GM12878 (cell line): ENCODE measurements at regions not wholly inside any gene's neighbourhood (a gene's known extent, or its start where the extent isn't known, plus 50 kb on each side); places are given as distances from the start of the nearest gene placed in this dataset.

ENCODE experiments used
- ATAC-seq: fragments of 200-7000 bp; cut with Tn5 transposase; 3 replicates; pipeline ENCODE4 v1.9.1; 2020; ENCODE audit warnings: mild to moderate bottlenecking, moderate library complexity
- BruUV-seq: library from RNA; stranded (reverse); fragments of 400-500 nt; replicated peaks from 2 replicates; lab custom pipeline; 2021; lab: Mats Ljungman, UMichigan
- CTCF ChIA-PET: fragments of 300-600 bp; sonication (Branson Sonifier 250); formaldehyde crosslinking; extraction: SDS; loops from one replicate; lab custom pipeline; 2021; ENCODE audit warnings: inconsistent platforms; lab: Yijun Ruan, JAX
- POLR2A ChIA-PET: fragments of 350-600 bp; formaldehyde crosslinking; extraction: SDS; loops from one replicate; lab custom pipeline; 2021; ENCODE audit warnings: inconsistent platforms; lab: Charles Lee
- RAD21 ChIA-PET: fragments of 300-600 bp; sonication (Branson Sonifier 250); formaldehyde crosslinking; loops from one replicate; lab custom pipeline; 2023; ENCODE audit warnings: antibody characterized with exemption; ENCODE audit not compliant: unreplicated experiment; lab: Charles Lee
- SMC1A ChIA-PET: fragments of 300-600 bp; sonication (Branson Sonifier 250); formaldehyde crosslinking; loops from one replicate; lab custom pipeline; 2023; ENCODE audit not compliant: unreplicated experiment, uncharacterized antibody; lab: Charles Lee
- DNase-seq: peaks from one replicate; pipeline ENCODE4 v3.0.0-alpha.2; 2011; ENCODE audit warnings: low read depth, low spot score
- FAIRE-seq: peaks from 3 replicates; lab custom pipeline; 2011; peaks lifted over from hg19 to GRCh38; lab: Jason Lieb, UNC
- H2AFZ ChIP-seq: 2 replicates; pipeline ENCODE4 v1.6.0; 2011; ENCODE audit warnings: low read depth, low read length, control low read depth; ENCODE audit not compliant: control insufficient read depth
- H3K27ac ChIP-seq: 2 replicates; pipeline ENCODE4 v1.5.1; 2011; ENCODE audit warnings: control low read depth; ENCODE audit not compliant: control insufficient read depth, insufficient read depth
- H3K27me3 ChIP-seq, 2 experiments: replicated peaks in 1 of 2; 2 replicates each; pipeline versions ENCODE4 v1.6.0 to v1.6.1; 2011; ENCODE audit warnings: low read length in 1 of 2; ENCODE audit not compliant: control insufficient read depth in 2 of 2, insufficient read depth in 2 of 2
- H3K36me3 ChIP-seq, 2 experiments: 2 replicates each; pipeline ENCODE4 v1.5.1; 2011; ENCODE audit warnings: low read length in 1 of 2; ENCODE audit not compliant: control insufficient read depth in 2 of 2, insufficient read depth in 2 of 2
- H3K4me1 ChIP-seq: 2 replicates; pipeline ENCODE4 v1.6.1; 2011; ENCODE audit warnings: mild to moderate bottlenecking, low read length, moderate library complexity, mixed read lengths; ENCODE audit not compliant: control insufficient read depth, insufficient read depth
- H3K4me2 ChIP-seq: 2 replicates; pipeline ENCODE4 v1.6.0; 2011; ENCODE audit warnings: control low read depth; ENCODE audit not compliant: control insufficient read depth, insufficient read depth
- H3K4me3 ChIP-seq: fragments of 200-600 bp; sonication (generic); 2 replicates; pipeline ENCODE4 v1.5.1; 2016
- H3K79me2 ChIP-seq: 2 replicates; pipeline ENCODE4 v1.6.0; 2011; ENCODE audit warnings: low read length; ENCODE audit not compliant: control insufficient read depth, insufficient read depth
- H3K9ac ChIP-seq: 2 replicates; pipeline ENCODE4 v1.8.0; 2011; ENCODE audit warnings: low read length, control low read depth, mixed read lengths; ENCODE audit not compliant: control insufficient read depth, insufficient read depth
- H3K9me3 ChIP-seq: replicated peaks from 3 replicates; pipeline ENCODE4 v1.5.1; 2011; ENCODE audit warnings: mild to moderate bottlenecking, low read length; ENCODE audit not compliant: control insufficient read depth, insufficient read depth
- H4K20me1 ChIP-seq: 2 replicates; pipeline ENCODE4 v1.6.0; 2011; ENCODE audit not compliant: control insufficient read depth, insufficient read depth
- ASH2L ChIP-seq: fragments of 300-600, 200-600 bp; sonication (generic); IDR thresholded peaks from 2 replicates; pipeline ENCODE4 v1.6.1; 2017; ENCODE audit warnings: low read depth, mild to moderate bottlenecking, borderline replicate concordance
- MLLT1 ChIP-seq: fragments of 450-650 bp; IDR thresholded peaks from 2 replicates; pipeline ENCODE4 v1.6.1; 2016; ENCODE audit warnings: mild to moderate bottlenecking
- RAD21 ChIP-seq: IDR thresholded peaks from 2 replicates; pipeline ENCODE4 v1.6.1; 2011; ENCODE audit warnings: mild to moderate bottlenecking, low read depth, low read length, moderate library complexity; ENCODE audit not compliant: insufficient read depth
- RELB ChIP-seq: fragments of 450-650 bp; IDR thresholded peaks from 2 replicates; pipeline ENCODE4 v1.6.1; 2017; ENCODE audit warnings: low read depth, mild to moderate bottlenecking, moderate library complexity
- SMAD1 ChIP-seq: fragments of 450-650 bp; IDR thresholded peaks from 2 replicates; pipeline ENCODE4 v1.6.1; 2018; ENCODE audit warnings: mild to moderate bottlenecking, low read depth; ENCODE audit not compliant: partially characterized antibody
- SMARCA5 ChIP-seq: fragments of 450-650 bp; IDR thresholded peaks from 2 replicates; pipeline ENCODE4 v1.6.1; 2017; ENCODE audit warnings: mild to moderate bottlenecking
- WGBS: methylation state at CpG from one replicate; pipeline ENCODE4 v1.1.6; 2016; ENCODE audit warnings: low lambda C conversion rate; ENCODE audit not compliant: insufficient replicate concordance, insufficient coverage; ENCODE audit errors: missing lambda C conversion rate; 5-methylcytosine and 5-hydroxymethylcytosine counted together
- in situ Hi-C: fragments of 300-500 bp; cut with MboI; formaldehyde crosslinking; loops from 9 replicates; pipeline ENCODE4 v1.14.3; 2018; ENCODE audit warnings: mixed read lengths
- intact Hi-C: fragments of 100-400 bp; cut with micrococcal nuclease; formaldehyde crosslinking; loops from one replicate; pipeline ENCODE4 v1.14.2; 2022; ENCODE audit not compliant: unreplicated experiment
- TF ChIP-seq, protein P1 (sequence below): fragments of 450-650 bp; IDR thresholded peaks from 2 replicates; pipeline ENCODE4 v1.6.1; 2017; ENCODE audit warnings: antibody characterized with exemption, mild to moderate bottlenecking, moderate library complexity
- TF ChIP-seq, protein P2 (sequence below): IDR thresholded peaks from 2 replicates; pipeline ENCODE4 v1.6.1; 2012; ENCODE audit warnings: low read depth, low read length, improper control_type of control experiment

DNA sequence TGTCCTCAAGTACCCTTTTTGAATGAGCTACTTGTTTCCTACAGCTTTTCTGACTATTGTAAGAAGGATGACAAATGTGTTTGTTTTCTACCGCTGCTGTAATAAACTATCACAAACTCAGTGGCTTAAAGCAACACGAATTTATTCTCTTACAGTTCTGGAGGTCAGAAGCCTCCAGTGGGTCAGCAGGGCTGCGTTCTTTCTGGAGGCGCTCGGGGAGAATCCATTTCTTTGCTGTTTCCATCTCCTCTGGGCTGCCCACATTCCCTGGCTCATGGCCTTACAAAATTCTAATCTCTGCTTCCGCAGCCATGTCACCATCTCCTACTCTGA, 128.5 kb downstream of the SPP2 start:
- Histone ChIP-seq H3K4me2 (no peak overlapping the region), H2AFZ (no peak overlapping the region), H3K9ac (no peak overlapping the region), H3K4me1 (no peaks in the 10 kb centered on the region), H3K9me3 (no peaks in the 10 kb centered on the region), H3K36me3 (no peaks in the 10 kb centered on the region), H3K27me3 (no peaks in the 10 kb centered on the region), H3K4me3 (no peak overlapping the region), H4K20me1 (no peaks in the 10 kb centered on the region), H3K27ac (no peak overlapping the region), H3K79me2 (no peaks in the 10 kb centered on the region)
- ChIA-PET SMC1A (no interaction called here), RAD21 (no interaction called here), POLR2A (no interaction called here), CTCF (no interaction called here)
- no TSS peak for BruUV-seq
- FAIRE-seq (no peak), ATAC-seq (no peak), DNase-seq (no peak)
- TF ChIP-seq SMAD1 (no peak), RELB (no peak), RAD21 (no peak), MLLT1 (no peak), ASH2L (no peak), SMARCA5 (no peak)
- TF ChIP-seq, protein P1, sequence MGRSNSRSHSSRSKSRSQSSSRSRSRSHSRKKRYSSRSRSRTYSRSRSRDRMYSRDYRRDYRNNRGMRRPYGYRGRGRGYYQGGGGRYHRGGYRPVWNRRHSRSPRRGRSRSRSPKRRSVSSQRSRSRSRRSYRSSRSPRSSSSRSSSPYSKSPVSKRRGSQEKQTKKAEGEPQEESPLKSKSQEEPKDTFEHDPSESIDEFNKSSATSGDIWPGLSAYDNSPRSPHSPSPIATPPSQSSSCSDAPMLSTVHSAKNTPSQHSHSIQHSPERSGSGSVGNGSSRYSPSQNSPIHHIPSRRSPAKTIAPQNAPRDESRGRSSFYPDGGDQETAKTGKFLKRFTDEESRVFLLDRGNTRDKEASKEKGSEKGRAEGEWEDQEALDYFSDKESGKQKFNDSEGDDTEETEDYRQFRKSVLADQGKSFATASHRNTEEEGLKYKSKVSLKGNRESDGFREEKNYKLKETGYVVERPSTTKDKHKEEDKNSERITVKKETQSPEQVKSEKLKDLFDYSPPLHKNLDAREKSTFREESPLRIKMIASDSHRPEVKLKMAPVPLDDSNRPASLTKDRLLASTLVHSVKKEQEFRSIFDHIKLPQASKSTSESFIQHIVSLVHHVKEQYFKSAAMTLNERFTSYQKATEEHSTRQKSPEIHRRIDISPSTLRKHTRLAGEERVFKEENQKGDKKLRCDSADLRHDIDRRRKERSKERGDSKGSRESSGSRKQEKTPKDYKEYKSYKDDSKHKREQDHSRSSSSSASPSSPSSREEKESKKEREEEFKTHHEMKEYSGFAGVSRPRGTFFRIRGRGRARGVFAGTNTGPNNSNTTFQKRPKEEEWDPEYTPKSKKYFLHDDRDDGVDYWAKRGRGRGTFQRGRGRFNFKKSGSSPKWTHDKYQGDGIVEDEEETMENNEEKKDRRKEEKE = no peak
- TF ChIP-seq, protein P2, sequence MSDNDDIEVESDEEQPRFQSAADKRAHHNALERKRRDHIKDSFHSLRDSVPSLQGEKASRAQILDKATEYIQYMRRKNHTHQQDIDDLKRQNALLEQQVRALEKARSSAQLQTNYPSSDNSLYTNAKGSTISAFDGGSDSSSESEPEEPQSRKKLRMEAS = no peak
- intact Hi-C loops = no loop called here
- in situ Hi-C loops = no loop called here
- 44% methylated on average over 6 of the region's 6 CpGs for WGBS
